BLaER1 (cell line): ENCODE measurements at regions not wholly inside any gene's neighbourhood (a gene's known extent, or its start where the extent isn't known, plus 50 kb on each side); places are given as distances from the start of the nearest gene placed in this dataset.
"Not testable (repeated sequence)": the region's sequence is repeated elsewhere in the genome, so short reads cannot be mapped to it uniquely, and the experiment has no call there.

Experiments
- H3K27ac ChIP-seq: shearing (Covaris generic); formaldehyde crosslinking; 2 replicates; pipeline ENCODE4 v1.8.1; 2022
- H3K27me3 ChIP-seq: shearing (Covaris generic); formaldehyde crosslinking; 2 replicates; pipeline ENCODE4 v1.8.1; 2022
- H3K36me3 ChIP-seq: shearing (Covaris generic); formaldehyde crosslinking; 2 replicates; pipeline ENCODE4 v1.8.1; 2022
- H3K4me1 ChIP-seq: shearing (Covaris generic); formaldehyde crosslinking; 2 replicates; pipeline ENCODE4 v1.8.1; 2022
- H3K4me2 ChIP-seq: shearing (Covaris generic); formaldehyde crosslinking; 2 replicates; pipeline ENCODE4 v1.8.1; 2022
- H3K4me3 ChIP-seq: shearing (Covaris generic); formaldehyde crosslinking; 2 replicates; pipeline ENCODE4 v1.8.1; 2022
- H3K9ac ChIP-seq: shearing (Covaris generic); formaldehyde crosslinking; 2 replicates; pipeline ENCODE4 v1.8.1; 2022
- H3K9me3 ChIP-seq: shearing (Covaris generic); formaldehyde crosslinking; 2 replicates; pipeline ENCODE4 v1.8.1; 2022
- H4K20me1 ChIP-seq: shearing (Covaris generic); formaldehyde crosslinking; 2 replicates; pipeline ENCODE4 v1.8.1; 2022

DNA sequence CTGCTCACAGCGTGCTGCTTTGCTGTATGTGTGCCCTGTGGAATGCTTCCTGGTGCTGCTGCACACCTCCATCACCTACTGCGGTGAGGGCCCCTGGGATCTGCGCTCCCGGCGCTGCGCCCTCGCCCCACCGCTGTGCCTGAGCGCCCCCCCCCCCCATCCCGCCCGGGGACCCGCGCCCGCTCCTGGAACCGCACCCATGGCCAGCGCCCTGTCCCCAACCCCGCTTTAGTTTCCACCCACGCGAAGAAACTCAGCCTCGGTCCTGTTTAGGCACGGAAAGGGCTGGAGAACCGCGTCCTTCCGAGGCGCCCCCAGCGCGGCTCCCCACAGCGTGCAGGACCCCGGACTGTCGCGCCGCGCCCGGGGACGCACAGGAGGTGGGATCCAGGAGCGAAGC is 265.5 kb downstream of the POTEB3 start:
- H4K20me1 ChIP-seq, H3K9ac ChIP-seq, H3K27ac ChIP-seq, H3K4me1 ChIP-seq, H3K27me3 ChIP-seq, H3K36me3 ChIP-seq, H3K4me2 ChIP-seq, H3K4me3 ChIP-seq, H3K9me3 ChIP-seq: not testable (repeated sequence)

DNA sequence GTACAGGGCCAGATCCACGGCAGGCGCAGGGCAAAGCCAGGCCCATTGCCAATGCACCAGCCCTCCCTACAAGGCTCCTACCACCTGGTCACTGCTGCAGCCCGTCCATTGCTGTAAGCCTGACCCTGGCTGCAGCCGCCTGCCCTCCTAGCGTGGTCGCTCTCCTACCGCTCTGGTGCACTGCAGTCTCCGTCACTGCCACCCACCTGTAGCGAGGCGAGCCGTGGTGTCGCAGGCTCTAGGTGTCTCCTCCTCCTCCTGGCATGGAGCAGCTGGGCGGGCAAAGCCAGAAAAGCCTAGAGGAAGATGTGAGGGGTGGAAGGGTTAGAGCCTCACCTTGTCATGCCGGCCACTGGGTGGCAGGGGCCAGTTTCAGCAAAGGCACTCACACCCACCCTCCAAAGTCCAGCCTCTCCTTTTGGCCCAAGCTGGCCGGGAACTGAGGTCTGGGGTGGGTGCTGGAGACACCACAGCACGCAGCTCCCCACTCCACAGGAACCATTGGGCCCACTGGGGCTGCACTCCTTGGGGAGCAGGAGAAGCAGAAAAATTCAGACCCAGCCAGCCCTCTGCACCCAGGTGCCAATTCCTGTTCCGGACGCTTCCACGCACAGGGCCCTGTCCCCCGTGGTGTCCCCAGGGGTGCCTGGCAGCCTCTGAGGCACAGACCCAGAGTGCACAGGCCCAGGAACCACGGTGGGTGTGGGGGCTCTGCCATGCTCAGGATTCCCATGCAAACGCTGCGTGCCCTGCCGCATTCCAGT is 285.3 kb upstream of the POTEB2 start:
- H4K20me1 ChIP-seq, H3K4me1 ChIP-seq, H3K36me3 ChIP-seq, H3K4me3 ChIP-seq, H3K27ac ChIP-seq, H3K9ac ChIP-seq, H3K9me3 ChIP-seq, H3K27me3 ChIP-seq, H3K4me2 ChIP-seq: not testable (repeated sequence)

DNA sequence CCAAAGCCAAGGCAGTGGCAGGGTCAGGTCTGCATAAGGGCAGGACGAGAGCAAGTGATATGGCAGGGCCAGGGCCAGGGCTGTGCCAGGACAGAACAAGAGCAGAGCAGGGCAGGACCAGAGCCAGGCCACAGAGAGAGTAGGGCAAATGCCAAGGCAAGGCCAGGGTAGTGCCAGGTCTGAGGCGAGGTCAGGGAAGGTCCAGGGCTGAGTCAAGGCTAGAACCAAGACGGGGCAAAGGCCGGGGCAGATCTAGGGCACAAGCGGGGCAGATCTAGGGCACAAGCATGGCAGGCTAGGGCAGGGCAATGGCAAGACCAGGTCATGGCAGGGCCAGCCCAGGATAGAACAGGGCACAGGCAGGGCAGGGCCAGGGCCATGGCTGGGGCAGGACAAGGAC is 282.0 kb upstream of the POTEB2 start:
- H3K27ac ChIP-seq, H3K9ac ChIP-seq, H4K20me1 ChIP-seq, H3K36me3 ChIP-seq, H3K4me1 ChIP-seq, H3K9me3 ChIP-seq, H3K4me3 ChIP-seq, H3K27me3 ChIP-seq, H3K4me2 ChIP-seq: not testable (repeated sequence)

DNA sequence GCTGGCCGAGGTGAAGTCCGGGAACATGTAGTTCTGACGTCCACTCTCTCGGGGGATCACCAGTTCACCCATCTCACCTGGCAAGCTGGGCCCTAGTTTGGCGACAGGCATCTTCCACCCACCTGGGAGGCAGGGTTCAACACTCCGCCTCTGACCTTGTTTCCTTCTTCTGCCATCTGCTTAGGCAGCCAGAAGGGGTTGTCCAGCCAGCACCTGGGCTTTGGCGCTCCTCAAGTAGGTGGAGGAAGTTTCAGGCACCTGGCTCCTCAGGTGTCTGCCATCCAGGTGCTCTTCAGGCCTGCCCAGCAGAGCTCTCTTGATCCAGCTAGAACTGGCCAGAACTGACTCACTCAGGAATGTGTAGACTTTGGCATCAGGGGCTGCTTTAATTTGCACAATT is 267.8 kb upstream of the POTEB2 start:
- not testable (repeated sequence) for H3K27me3 ChIP-seq, H3K4me2 ChIP-seq, H4K20me1 ChIP-seq, H3K4me1 ChIP-seq, H3K9me3 ChIP-seq, H3K27ac ChIP-seq, H3K9ac ChIP-seq, H3K36me3 ChIP-seq, H3K4me3 ChIP-seq

DNA sequence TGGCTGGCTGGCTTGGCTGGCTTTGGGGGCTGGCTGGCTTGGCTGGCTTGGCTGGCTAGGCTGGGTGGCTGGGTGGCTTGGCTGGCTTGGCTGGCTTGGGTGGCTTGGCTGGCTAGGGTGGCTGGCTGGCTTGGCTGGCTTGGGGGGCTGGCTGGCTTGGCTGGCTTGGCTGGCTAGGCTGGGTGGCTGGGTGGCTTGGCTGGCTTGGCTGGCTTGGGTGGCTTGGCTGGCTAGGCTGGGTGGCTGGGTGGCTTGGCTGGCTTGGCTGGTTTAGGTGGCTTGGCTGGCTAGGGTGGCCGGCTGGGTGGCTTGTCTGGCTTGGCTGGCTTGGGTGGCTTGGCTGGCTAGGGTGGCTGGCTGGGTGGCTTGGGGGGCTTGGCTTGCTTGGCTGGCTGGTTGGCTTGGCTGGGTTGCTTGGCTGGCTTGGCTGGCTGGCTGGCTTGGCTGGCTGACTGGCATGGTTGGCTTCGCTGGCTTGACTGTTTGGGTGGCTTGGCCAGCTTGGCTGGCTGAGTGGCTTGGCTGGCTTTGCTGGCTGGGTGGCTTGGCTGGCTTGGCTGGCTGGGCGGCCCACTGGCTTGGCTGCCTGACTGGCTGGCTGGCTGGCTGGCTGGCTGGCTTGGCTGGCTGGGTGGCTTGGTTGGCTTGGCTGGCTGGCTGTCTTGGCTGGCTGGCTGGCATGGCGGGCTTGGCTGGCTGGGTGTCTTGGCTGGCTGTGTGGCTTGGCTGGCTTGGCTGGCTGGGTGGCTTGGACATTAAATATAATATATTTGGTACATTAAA is 246.3 kb upstream of the POTEB2 start:
- not testable (repeated sequence) for H3K27ac ChIP-seq, H3K36me3 ChIP-seq, H3K4me3 ChIP-seq, H3K27me3 ChIP-seq, H3K9ac ChIP-seq, H3K4me2 ChIP-seq, H3K4me1 ChIP-seq, H4K20me1 ChIP-seq
- peaks cover 14% of the 10 kb centered on the region for H3K9me3 ChIP-seq

DNA sequence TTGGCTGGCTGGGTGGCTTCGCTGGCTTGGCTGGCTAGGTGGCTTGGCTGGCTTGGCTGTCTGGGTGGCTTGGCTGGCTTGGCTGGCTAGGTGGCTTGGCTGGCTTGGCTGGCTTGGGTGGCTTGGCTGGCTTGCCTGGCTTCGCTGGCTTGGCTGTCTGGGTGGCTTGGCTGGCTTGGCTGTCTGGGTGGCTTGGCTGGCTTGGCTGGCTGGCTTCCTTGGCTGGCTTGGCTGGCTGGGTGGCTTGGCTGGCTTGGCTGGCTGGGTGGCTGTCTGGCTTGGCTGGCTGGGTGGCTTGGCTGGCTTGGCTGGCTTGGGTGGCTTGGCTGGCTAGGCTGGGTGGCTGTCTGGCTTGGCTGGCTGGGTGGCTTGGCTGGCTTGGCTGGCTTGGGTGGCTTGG is 245.7 kb upstream of the POTEB2 start:
- not testable (repeated sequence) for H3K4me1 ChIP-seq, H3K27ac ChIP-seq, H3K36me3 ChIP-seq, H3K9ac ChIP-seq, H3K4me3 ChIP-seq, H4K20me1 ChIP-seq, H3K4me2 ChIP-seq, H3K27me3 ChIP-seq
- H3K9me3 ChIP-seq: peaks cover 17% of the 10 kb centered on the region

DNA sequence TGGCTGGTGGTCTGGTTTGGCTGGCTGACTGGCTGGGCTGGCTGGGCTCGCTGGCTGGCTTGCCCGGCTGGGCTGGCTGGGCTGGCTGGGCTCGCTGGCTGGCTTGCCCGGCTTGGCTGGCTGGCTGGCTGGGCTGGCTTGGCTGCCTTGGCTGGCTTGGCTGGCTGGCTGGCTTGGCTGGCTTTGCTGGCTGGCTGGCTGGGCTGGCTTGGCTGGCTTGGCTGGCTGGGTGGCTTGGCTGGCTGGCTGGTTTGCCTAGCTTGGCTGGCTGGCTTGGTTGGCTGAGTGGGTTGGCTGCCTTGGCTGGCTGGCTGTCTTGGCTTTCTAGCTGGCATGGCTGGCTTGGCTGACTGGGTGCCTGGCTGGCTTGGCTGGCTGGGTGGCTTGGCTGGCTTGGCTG is 245.1 kb upstream of the POTEB2 start:
- not testable (repeated sequence) for H4K20me1 ChIP-seq, H3K27ac ChIP-seq, H3K4me1 ChIP-seq, H3K4me3 ChIP-seq, H3K9ac ChIP-seq, H3K4me2 ChIP-seq, H3K27me3 ChIP-seq, H3K36me3 ChIP-seq
- H3K9me3 ChIP-seq: peaks cover 17% of the 10 kb centered on the region

DNA sequence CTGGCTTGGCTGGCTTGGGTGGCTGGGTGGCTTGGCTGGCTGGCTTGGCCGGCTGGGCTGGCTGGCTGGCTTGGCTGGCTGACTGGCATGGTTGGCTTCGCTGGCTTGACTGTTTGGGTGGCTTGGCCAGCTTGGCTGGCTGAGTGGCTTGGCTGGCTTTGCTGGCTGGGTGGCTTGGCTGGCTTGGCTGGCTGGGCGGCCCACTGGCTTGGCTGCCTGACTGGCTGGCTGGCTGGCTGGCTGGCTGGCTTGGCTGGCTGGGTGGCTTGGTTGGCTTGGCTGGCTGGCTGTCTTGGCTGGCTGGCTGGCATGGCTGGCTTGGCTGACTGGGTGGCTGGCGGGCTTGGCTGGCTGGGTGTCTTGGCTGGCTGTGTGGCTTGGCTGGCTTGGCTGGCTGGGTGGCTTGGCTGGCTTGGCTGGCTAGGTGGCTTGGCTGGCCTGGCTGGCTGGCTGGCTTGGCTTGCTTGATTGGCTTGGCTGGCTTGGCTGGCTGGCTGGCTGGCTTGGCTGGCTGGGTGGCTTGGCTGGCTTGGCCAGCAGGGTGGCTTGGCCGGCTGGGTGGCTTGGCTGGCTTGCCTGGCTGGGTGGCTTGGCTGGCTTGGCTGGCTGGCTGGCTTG is 244.2 kb upstream of the POTEB2 start:
- H3K36me3 ChIP-seq, H4K20me1 ChIP-seq, H3K4me3 ChIP-seq, H3K4me2 ChIP-seq, H3K27ac ChIP-seq, H3K27me3 ChIP-seq, H3K4me1 ChIP-seq, H3K9ac ChIP-seq: not testable (repeated sequence)
- H3K9me3 ChIP-seq: peaks cover 17% of the 10 kb centered on the region

DNA sequence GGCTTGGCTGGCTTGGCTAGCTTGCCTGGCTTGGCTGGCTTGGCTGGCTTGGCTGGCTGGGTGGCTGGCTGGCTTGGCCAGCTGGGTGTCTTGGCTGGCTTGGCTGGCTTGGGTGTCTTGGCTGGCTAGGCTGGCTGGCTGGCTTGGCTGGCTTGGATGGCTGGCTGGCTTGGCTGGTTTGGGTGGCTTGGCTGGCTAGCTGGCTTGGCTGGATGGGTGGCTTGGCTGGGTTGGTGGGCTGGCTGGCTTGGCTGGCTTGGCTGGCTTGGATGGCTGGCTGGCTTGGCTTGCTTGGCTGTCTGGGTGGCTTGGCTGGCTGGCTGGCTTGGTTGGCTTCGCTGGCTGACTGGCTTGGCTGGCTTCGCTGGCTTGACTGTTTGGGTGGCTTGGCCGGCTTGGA is 242.3 kb upstream of the POTEB2 start:
- not testable (repeated sequence) for H3K36me3 ChIP-seq, H4K20me1 ChIP-seq, H3K4me1 ChIP-seq, H3K4me3 ChIP-seq, H3K27ac ChIP-seq, H3K9ac ChIP-seq, H3K4me2 ChIP-seq, H3K27me3 ChIP-seq
- peaks cover 17% of the 10 kb centered on the region for H3K9me3 ChIP-seq

DNA sequence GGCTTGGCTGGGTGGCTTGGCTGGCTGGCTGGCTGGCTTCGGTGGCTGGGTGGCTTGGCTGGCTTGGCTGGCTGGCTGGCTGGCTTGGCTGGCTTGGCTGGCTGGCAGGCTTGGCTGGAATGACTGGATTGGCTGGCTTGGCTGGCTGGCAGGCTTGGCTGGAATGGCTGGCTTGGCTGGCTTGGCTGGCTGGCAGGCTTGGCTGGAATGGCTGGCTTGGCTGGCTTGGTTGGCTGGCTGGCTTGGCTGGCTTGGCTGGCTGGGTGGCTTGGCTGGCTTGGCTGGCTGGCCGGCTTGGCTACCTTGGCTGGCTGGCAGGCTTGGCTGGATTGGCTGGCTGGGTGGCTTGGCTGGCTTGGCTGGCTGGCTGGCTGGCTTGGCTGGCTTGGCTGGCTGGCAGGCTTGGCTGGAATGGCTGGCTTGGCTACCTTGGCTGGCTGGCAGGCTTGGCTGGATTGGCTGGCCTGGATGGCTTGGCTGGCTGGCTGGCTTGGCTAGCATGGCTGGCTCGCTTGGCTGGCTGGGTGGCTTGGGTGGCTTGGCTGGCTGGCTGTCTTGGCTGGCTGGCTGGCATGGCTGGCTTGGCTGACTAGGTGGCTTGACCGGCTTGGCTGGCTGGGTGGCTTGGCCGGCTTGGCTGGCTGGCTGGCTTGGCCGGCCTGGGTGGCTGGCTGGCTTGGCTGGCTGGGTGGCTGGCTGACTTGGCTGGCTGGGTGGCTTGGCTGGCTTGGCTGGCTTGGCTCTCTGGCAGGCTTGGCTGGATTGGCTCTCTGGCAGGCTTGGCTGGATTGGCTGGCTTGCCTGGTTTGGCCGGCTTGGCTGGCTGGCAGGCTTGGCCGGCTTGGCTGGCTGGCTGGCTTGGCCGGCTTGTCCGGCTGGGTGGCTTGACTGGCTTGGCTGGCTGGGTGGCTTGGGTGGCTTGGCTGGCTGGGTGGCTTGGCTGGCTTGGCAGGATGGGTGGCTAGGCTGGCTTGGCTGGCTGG is 241.6 kb upstream of the POTEB2 start:
- H3K4me3 ChIP-seq, H4K20me1 ChIP-seq, H3K4me2 ChIP-seq, H3K4me1 ChIP-seq, H3K36me3 ChIP-seq, H3K27me3 ChIP-seq, H3K27ac ChIP-seq, H3K9ac ChIP-seq: not testable (repeated sequence)
- peaks cover 17% of the 10 kb centered on the region for H3K9me3 ChIP-seq

DNA sequence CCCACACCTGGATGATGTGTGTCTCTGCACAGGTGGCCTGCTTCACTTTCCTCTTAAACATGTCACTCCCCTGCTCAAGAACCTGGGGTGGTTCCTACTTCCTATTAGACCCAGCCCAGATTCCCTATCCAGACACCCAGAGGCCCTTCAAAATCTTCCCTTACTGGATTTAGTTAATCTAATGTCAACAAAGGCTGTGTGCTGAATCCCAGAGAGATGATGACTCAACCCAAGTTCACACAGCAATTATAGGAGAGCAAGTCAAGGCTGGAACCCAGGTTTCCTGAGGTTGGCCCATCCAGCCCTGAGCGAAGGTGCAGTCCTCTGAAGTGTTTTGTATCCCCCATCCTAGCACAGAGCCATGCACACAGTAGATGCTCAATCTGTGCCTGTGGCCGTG is 230.5 kb upstream of the POTEB2 start:
- H3K4me1 ChIP-seq, H3K9ac ChIP-seq, H3K4me2 ChIP-seq, H3K27me3 ChIP-seq, H3K36me3 ChIP-seq, H3K4me3 ChIP-seq, H3K9me3 ChIP-seq, H3K27ac ChIP-seq, H4K20me1 ChIP-seq: not testable (repeated sequence)

DNA sequence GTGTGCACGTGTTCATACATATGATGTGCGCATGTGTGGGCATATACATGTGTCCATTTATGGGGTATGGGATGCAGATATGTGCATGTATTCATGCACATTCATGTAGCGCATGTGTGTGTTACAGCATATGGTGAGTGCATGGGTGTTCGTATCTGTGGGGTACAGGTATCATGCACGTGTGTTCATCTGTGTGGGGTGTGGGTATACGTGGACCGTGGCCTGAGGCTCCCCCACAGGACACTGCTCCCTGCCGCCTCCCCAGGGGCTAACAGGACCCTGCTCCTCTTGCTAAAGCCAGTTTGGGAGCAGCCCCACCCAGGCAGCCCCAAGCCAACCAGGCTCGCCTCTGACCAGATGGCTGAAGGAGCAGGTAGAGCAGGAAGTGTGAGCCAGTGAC is 213.4 kb upstream of the POTEB2 start:
- not testable (repeated sequence) for H3K4me3 ChIP-seq, H3K36me3 ChIP-seq, H3K9ac ChIP-seq, H4K20me1 ChIP-seq, H3K9me3 ChIP-seq, H3K4me2 ChIP-seq, H3K4me1 ChIP-seq, H3K27ac ChIP-seq, H3K27me3 ChIP-seq

DNA sequence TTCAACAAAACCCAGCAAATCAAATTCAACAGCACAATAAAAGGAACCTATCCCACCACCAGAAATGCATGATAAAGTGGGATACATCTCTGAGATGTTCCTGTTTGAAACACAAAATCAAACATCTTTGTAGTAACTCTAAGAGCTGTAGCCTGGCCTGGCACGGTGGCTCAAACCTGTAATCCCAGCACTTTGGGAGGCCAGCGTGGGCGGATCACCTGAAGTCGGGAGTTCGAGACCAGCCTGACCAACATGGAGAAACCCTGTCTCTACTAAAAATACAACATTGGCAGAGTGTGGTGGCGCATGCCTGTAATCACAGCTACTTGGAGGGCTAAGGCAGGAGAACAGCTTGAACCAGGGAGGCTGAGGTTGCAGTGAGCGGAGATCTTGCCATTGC is 202.8 kb upstream of the POTEB2 start:
- H3K27me3 ChIP-seq, H3K9ac ChIP-seq, H3K27ac ChIP-seq, H4K20me1 ChIP-seq, H3K4me1 ChIP-seq, H3K4me3 ChIP-seq, H3K4me2 ChIP-seq, H3K36me3 ChIP-seq, H3K9me3 ChIP-seq: not testable (repeated sequence)

DNA sequence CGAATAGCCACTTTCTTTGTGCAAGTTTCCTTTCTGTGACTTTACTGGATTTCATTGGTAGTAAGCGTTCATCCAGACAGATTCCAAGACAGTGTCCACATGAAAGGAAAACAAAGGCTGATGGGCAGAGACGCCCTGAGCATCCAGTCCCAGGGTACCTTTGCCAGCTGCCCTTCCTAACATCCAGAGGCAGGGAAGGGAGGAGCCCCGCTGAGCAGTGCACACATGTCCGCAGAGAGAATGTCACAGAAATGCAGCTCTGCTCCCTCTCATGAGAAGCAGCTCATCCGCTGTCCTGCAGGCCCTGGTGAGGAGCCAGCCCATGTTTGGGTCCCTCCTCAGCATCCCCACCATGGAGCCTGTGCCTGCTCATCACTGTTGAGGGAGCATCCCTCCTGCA is 197.4 kb upstream of the POTEB2 start:
- H3K27ac ChIP-seq, H3K4me1 ChIP-seq, H3K36me3 ChIP-seq, H3K9me3 ChIP-seq, H3K4me3 ChIP-seq, H4K20me1 ChIP-seq, H3K27me3 ChIP-seq, H3K9ac ChIP-seq, H3K4me2 ChIP-seq: not testable (repeated sequence)
